Glutamatergic neuron (in vitro differentiated cells): ENCODE measurements at regions not wholly inside any gene's neighbourhood (a gene's known extent, or its start where the extent isn't known, plus 50 kb on each side); places are given as distances from the start of the nearest gene placed in this dataset.
"Not testable (repeated sequence)": the region's sequence is repeated elsewhere in the genome, so short reads cannot be mapped to it uniquely, and the experiment has no call there.

Source experiments
- DNase-seq: peaks from one replicate; pipeline ENCODE4 v3.0.0; 2022
- H3K27ac Mint-ChIP-seq: one replicate; pipeline ENCODE4 v1.8.0; 2020; ENCODE audit warnings: mild to moderate bottlenecking, mixed read lengths, inconsistent platforms; ENCODE audit not compliant: unreplicated experiment
- H3K27me3 Mint-ChIP-seq: one replicate; pipeline ENCODE4 v1.8.0; 2020; ENCODE audit warnings: mild to moderate bottlenecking, moderate library complexity, mixed read lengths, inconsistent platforms; ENCODE audit not compliant: unreplicated experiment
- H3K36me3 Mint-ChIP-seq: one replicate; pipeline ENCODE4 v1.8.0; 2020; ENCODE audit warnings: mild to moderate bottlenecking, mixed read lengths, inconsistent platforms; ENCODE audit not compliant: unreplicated experiment
- H3K4me1 Mint-ChIP-seq: one replicate; pipeline ENCODE4 v1.8.0; 2020; ENCODE audit warnings: mild to moderate bottlenecking, low read depth, mixed read lengths, inconsistent platforms; ENCODE audit not compliant: unreplicated experiment
- H3K4me3 Mint-ChIP-seq: one replicate; pipeline ENCODE4 v1.8.0; 2020; ENCODE audit warnings: mild to moderate bottlenecking, mixed read lengths, inconsistent platforms; ENCODE audit not compliant: unreplicated experiment
- H3K9me3 Mint-ChIP-seq: one replicate; pipeline ENCODE4 v1.8.0; 2020; ENCODE audit warnings: mild to moderate bottlenecking, moderate library complexity, mixed read lengths, inconsistent platforms; ENCODE audit not compliant: unreplicated experiment
- TF ChIP-seq, protein P1 (sequence below): fragments of 200-600 bp; sonication (generic); IDR thresholded peaks from one replicate; pipeline ENCODE4 v1.5.0; 2021; ENCODE audit not compliant: partially characterized antibody, unreplicated experiment

DNA sequence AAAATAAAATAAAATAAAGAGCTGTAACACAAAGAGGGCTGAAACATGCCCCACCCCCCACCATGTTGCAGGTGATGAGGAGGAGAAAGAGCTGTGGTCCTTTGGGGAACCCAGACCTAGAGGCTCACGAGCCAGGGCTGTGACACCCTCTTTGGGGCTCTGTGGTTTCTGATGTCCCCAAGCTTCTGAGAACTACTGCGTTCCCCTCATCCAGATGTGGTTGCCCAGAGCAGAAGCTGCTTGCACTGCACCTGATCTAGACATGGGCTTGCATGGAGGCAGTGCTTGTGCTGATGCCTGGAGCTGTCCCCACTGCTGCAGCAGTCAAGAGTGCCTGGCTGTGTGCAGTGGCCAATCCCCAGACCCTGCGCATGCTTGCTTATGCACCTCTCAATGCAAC is 687.9 kb upstream of the ACVR2A start:
- DNase-seq = no peak
- Mint-ChIP-seq H3K27me3 (peaks cover 1% of the 10 kb centered on the region), H3K27ac (no peak overlapping the region), H3K4me1 (peaks cover 4% of the 10 kb centered on the region), H3K9me3 (peaks cover 3% of the 10 kb centered on the region), H3K36me3 (no peaks in the 10 kb centered on the region), H3K4me3 (no peak overlapping the region)
- TF ChIP-seq, protein P1, sequence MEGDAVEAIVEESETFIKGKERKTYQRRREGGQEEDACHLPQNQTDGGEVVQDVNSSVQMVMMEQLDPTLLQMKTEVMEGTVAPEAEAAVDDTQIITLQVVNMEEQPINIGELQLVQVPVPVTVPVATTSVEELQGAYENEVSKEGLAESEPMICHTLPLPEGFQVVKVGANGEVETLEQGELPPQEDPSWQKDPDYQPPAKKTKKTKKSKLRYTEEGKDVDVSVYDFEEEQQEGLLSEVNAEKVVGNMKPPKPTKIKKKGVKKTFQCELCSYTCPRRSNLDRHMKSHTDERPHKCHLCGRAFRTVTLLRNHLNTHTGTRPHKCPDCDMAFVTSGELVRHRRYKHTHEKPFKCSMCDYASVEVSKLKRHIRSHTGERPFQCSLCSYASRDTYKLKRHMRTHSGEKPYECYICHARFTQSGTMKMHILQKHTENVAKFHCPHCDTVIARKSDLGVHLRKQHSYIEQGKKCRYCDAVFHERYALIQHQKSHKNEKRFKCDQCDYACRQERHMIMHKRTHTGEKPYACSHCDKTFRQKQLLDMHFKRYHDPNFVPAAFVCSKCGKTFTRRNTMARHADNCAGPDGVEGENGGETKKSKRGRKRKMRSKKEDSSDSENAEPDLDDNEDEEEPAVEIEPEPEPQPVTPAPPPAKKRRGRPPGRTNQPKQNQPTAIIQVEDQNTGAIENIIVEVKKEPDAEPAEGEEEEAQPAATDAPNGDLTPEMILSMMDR = no peak

- H3K9me3 Mint-ChIP-seq = peaks cover 4% of the 10 kb centered on the region
- H3K4me1 Mint-ChIP-seq = no peaks in the 10 kb centered on the region
- no peaks in the 10 kb centered on the region for H3K27me3 Mint-ChIP-seq
- TF ChIP-seq, protein P1 = no peak
- DNase-seq = no peak
- no peak overlapping the region for H3K27ac Mint-ChIP-seq
- H3K4me3 Mint-ChIP-seq = no peak overlapping the region
- H3K36me3 Mint-ChIP-seq = peaks cover 10% of the 10 kb centered on the region
Measured at GRCh38 chr2:147150241-147150635, 694.6 kb upstream of the ACVR2A start.

GRCh38 chr2:147149575-147150240 is 695.1 kb upstream of the ACVR2A start:
- no peak for DNase-seq
- H3K4me1 Mint-ChIP-seq = no peaks in the 10 kb centered on the region
- no peak overlapping the region for H3K4me3 Mint-ChIP-seq
- peaks cover 4% of the 10 kb centered on the region for H3K9me3 Mint-ChIP-seq
- peaks cover 10% of the 10 kb centered on the region for H3K36me3 Mint-ChIP-seq
- H3K27ac Mint-ChIP-seq = no peak overlapping the region
- H3K27me3 Mint-ChIP-seq = no peaks in the 10 kb centered on the region
- TF ChIP-seq, protein P1 = no peak

DNA sequence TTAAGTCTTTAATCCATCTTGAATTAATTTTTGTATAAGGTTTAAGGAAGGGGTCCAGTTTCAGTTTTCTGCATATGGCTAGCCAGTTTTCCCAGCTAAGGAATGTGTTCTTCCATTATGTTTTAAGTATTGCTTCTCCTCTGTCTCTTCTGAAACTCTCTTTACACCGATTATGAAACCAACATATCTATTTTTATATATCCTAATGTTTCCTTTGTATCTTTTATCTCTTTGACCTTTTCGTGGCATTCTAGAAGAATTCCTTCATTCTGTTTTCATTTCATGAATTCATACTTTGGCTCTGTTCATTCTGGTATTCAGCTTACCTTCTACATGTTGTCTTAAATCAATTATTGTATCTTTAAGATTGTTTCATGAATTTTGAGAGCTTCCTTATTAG is 697.0 kb upstream of the ACVR2A start:
- H3K27ac Mint-ChIP-seq = no peak overlapping the region
- TF ChIP-seq, protein P1 = no peak
- DNase-seq = no peak
- H3K36me3 Mint-ChIP-seq = peaks cover 10% of the 10 kb centered on the region
- peaks cover 4% of the 10 kb centered on the region for H3K9me3 Mint-ChIP-seq
- no peaks in the 10 kb centered on the region for H3K4me1 Mint-ChIP-seq
- H3K27me3 Mint-ChIP-seq = no peaks in the 10 kb centered on the region
- H3K4me3 Mint-ChIP-seq = no peak overlapping the region

- H3K4me1 Mint-ChIP-seq = no peaks in the 10 kb centered on the region
- no peak overlapping the region for H3K27ac Mint-ChIP-seq
- TF ChIP-seq, protein P1 = no peak
- no peaks in the 10 kb centered on the region for H3K9me3 Mint-ChIP-seq
- H3K36me3 Mint-ChIP-seq = no peaks in the 10 kb centered on the region
- H3K4me3 Mint-ChIP-seq = no peak overlapping the region
- DNase-seq = no peak
- no peaks in the 10 kb centered on the region for H3K27me3 Mint-ChIP-seq
Measured at GRCh38 chr2:147141930-147142329, 702.9 kb upstream of the ACVR2A start.

GRCh38 chr2:147139732-147140131 is 705.1 kb upstream of the ACVR2A start:
- H3K4me3 Mint-ChIP-seq, H3K27me3 Mint-ChIP-seq, H3K27ac Mint-ChIP-seq, H3K4me1 Mint-ChIP-seq, H3K9me3 Mint-ChIP-seq, H3K36me3 Mint-ChIP-seq, DNase-seq: not testable (repeated sequence)
